ENCODE measurements at regions not wholly inside any gene's neighbourhood (a gene's known extent, or its start where the extent isn't known, plus 50 kb on each side); places are given as distances from the start of the nearest gene placed in this dataset.

GRCh38 chr9:7879551-7880245, 80.1 kb upstream of the DMAC1 start:
- Histone ChIP-seq H3K79me2 (ENCODE audit: insufficient read depth, low read length) (no peaks in the 10 kb centered on the region), H3K4me2 (ENCODE audit: low read depth, low read length) (no peak overlapping the region), H3K4me1 (ENCODE audit: insufficient read depth, low read length) (no peaks in the 10 kb centered on the region), H3K9me3 (ENCODE audit: low read length) (peaks cover 59% of the 10 kb centered on the region; the same call in 1 of the 2 replicates), H4K20me1 (ENCODE audit: insufficient read depth, low read length) (no peaks in the 10 kb centered on the region), H2AFZ (ENCODE audit: low read length) (no peak overlapping the region), H3K9ac (ENCODE audit: insufficient read depth, low read depth, low read length) (no peak overlapping the region), H3K36me3 (replicated peaks in 1 of 2; ENCODE audit: control insufficient read depth in 1 of 2, insufficient read depth in 2 of 2, low read length in 2 of 2) (no peaks in the 10 kb centered on the region), H3K27ac (ENCODE audit: extremely low read length, insufficient read depth, low read length) (no peak overlapping the region), H3K27me3 (ENCODE audit: control insufficient read depth in 1 of 2, insufficient read depth in 2 of 2, low read length in 2 of 2) (no peaks in the 10 kb centered on the region), H3K4me3 (replicated peaks in 1 of 3; ENCODE audit: insufficient read depth in 1 of 3, low read depth in 2 of 3, low read length in 3 of 3) (no peak overlapping the region)
- in situ Hi-C loops (cut with HindIII; ENCODE audit: extremely low pct_ligation_motif_present, low pct_unique_long_range_greater_than_20kb): no loop called here
- ChIA-PET POLR2A (no interaction called here), CTCF (ENCODE audit: low intra/inter-chr PET ratio, low total read pairs) (no interaction called here)
- BruUV-seq (replicated peaks): no TSS peak
- no peak for TF ChIP-seq FLYWCH1 (CRISPR knock-in tag; IDR thresholded peaks at IDR 0.05)
- no peak for TF ChIP-seq ZFAT (CRISPR knock-in tag; conservative IDR thresholded peaks at IDR 0.05)
- no peak for TF ChIP-seq EED (CRISPR knock-in tag; IDR thresholded peaks at IDR 0.05)
- TF ChIP-seq HDAC2 (CRISPR knock-in tag; IDR thresholded peaks at IDR 0.05): no peak
- DNase-seq (ENCODE audit: low spot score) (no peak), FAIRE-seq (no peak), ATAC-seq (no peak)
- WGBS (ENCODE audit: low lambda C conversion rate): 0% methylated on average over 1 of the region's 6 CpGs
- intact Hi-C loops (cut with micrococcal nuclease; ENCODE audit: unreplicated experiment): no loop called here

DNA sequence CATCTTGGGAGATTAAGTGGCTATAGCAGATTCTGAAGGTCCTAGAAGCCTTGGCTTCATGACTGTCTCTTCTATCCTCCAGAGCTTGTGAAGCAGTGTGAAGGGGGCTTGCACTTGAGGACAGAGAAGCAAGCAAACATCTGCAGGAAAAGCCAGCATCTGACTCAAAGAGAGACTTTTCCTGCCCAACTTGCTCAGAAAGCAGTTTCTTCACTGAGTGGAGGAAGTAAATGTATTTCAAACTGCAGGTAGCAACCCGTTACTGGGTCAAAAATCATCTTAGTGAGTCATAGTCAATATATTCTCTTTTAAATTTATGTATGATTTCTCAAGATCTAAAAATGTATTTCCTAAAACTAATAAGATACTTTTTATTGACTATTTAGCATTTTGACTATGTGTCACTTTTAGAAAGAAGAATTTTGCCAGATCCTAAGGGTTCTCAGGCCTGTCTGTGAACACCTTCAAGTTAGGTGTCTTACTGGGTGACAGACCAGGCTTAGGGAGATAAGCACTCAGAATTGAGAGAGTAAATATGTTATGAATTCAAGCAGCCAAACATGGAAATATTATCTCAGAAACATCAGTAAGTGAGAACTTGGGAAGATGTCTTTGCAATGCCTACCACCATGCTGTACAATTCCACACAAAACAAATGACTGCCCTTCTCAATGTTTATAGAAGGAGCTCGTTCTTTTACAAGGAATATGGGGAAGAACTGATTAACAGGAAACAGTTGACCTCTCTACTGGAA, 72.6 kb upstream of the DMAC1 start:
- FAIRE-seq: no peak
- no peak overlapping the region for H3K4me2 ChIP-seq (ENCODE audit: low read depth, low read length)
- H3K9ac ChIP-seq (ENCODE audit: insufficient read depth, low read depth, low read length): no peak overlapping the region
- no peak overlapping the region for H3K4me3 ChIP-seq (replicated peaks in 1 of 3; ENCODE audit: insufficient read depth in 1 of 3, low read depth in 2 of 3, low read length in 3 of 3)
- WGBS (ENCODE audit: low lambda C conversion rate): 0% methylated on average over 2 of the region's 2 CpGs
- ChIA-PET CTCF (ENCODE audit: low intra/inter-chr PET ratio, low total read pairs) (no interaction called here), POLR2A (no interaction called here)
- in situ Hi-C loops (cut with HindIII; ENCODE audit: extremely low pct_ligation_motif_present, low pct_unique_long_range_greater_than_20kb) (loop anchor here (25.0 kb wide), 1 partner anchor 110 kb away; no protein-coding TSS in a partner anchor), intact Hi-C loops (cut with micrococcal nuclease; ENCODE audit: unreplicated experiment) (no loop called here)
- H3K4me1 ChIP-seq (ENCODE audit: insufficient read depth, low read length): no peaks in the 10 kb centered on the region
- H3K9me3 ChIP-seq (ENCODE audit: low read length): peaks cover 26% of the 10 kb centered on the region
- H3K27ac ChIP-seq (ENCODE audit: extremely low read length, insufficient read depth, low read length): no peak overlapping the region
- DNase-seq (ENCODE audit: low spot score): no peak
- no peaks in the 10 kb centered on the region for H3K36me3 ChIP-seq (replicated peaks in 1 of 2; ENCODE audit: control insufficient read depth in 1 of 2, insufficient read depth in 2 of 2, low read length in 2 of 2)
- no peak for ATAC-seq
- no peaks in the 10 kb centered on the region for H4K20me1 ChIP-seq (ENCODE audit: insufficient read depth, low read length)
- no peaks in the 10 kb centered on the region for H3K27me3 ChIP-seq (ENCODE audit: control insufficient read depth in 1 of 2, insufficient read depth in 2 of 2, low read length in 2 of 2)
- H2AFZ ChIP-seq (ENCODE audit: low read length): no peak overlapping the region
- H3K79me2 ChIP-seq (ENCODE audit: insufficient read depth, low read length): no peaks in the 10 kb centered on the region
- no TSS peak for BruUV-seq (replicated peaks)
- TF ChIP-seq, protein P1, sequence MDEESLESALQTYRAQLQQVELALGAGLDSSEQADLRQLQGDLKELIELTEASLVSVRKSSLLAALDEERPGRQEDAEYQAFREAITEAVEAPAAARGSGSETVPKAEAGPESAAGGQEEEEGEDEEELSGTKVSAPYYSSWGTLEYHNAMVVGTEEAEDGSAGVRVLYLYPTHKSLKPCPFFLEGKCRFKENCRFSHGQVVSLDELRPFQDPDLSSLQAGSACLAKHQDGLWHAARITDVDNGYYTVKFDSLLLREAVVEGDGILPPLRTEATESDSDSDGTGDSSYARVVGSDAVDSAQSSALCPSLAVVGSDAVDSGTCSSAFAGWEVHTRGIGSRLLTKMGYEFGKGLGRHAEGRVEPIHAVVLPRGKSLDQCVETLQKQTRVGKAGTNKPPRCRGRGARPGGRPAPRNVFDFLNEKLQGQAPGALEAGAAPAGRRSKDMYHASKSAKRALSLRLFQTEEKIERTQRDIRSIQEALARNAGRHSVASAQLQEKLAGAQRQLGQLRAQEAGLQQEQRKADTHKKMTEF (CRISPR knock-in tag; IDR thresholded peaks at IDR 0.05): no peak
- no peak for TF ChIP-seq REL (CRISPR knock-in tag; conservative IDR thresholded peaks at IDR 0.05)
- TF ChIP-seq SRSF4 (IDR thresholded peaks at IDR 0.05; ENCODE audit: low read depth, low read length, poor library complexity, severe bottlenecking): no peak
- TF ChIP-seq ZNF564 (CRISPR knock-in tag; IDR thresholded peaks at IDR 0.05): no peak
- no peak for TF ChIP-seq ZNF598 (CRISPR knock-in tag; IDR thresholded peaks at IDR 0.05; ENCODE audit: borderline replicate concordance)
- TF ChIP-seq, protein P2, sequence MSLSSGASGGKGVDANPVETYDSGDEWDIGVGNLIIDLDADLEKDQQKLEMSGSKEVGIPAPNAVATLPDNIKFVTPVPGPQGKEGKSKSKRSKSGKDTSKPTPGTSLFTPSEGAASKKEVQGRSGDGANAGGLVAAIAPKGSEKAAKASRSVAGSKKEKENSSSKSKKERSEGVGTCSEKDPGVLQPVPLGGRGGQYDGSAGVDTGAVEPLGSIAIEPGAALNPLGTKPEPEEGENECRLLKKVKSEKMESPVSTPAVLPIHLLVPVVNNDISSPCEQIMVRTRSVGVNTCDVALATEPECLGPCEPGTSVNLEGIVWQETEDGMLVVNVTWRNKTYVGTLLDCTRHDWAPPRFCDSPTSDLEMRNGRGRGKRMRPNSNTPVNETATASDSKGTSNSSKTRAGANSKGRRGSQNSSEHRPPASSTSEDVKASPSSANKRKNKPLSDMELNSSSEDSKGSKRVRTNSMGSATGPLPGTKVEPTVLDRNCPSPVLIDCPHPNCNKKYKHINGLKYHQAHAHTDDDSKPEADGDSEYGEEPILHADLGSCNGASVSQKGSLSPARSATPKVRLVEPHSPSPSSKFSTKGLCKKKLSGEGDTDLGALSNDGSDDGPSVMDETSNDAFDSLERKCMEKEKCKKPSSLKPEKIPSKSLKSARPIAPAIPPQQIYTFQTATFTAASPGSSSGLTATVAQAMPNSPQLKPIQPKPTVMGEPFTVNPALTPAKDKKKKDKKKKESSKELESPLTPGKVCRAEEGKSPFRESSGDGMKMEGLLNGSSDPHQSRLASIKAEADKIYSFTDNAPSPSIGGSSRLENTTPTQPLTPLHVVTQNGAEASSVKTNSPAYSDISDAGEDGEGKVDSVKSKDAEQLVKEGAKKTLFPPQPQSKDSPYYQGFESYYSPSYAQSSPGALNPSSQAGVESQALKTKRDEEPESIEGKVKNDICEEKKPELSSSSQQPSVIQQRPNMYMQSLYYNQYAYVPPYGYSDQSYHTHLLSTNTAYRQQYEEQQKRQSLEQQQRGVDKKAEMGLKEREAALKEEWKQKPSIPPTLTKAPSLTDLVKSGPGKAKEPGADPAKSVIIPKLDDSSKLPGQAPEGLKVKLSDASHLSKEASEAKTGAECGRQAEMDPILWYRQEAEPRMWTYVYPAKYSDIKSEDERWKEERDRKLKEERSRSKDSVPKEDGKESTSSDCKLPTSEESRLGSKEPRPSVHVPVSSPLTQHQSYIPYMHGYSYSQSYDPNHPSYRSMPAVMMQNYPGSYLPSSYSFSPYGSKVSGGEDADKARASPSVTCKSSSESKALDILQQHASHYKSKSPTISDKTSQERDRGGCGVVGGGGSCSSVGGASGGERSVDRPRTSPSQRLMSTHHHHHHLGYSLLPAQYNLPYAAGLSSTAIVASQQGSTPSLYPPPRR (CRISPR knock-in tag; IDR thresholded peaks at IDR 0.05; ENCODE audit: borderline replicate concordance): no peak
- no peak for TF ChIP-seq ZSCAN21 (CRISPR knock-in tag; IDR thresholded peaks at IDR 0.05; ENCODE audit: borderline replicate concordance)
